ENCODE measurements at regions not wholly inside any gene's neighbourhood (a gene's known extent, or its start where the extent isn't known, plus 50 kb on each side); places are given as distances from the start of the nearest gene placed in this dataset.
"Not testable (repeated sequence)": the region's sequence is repeated elsewhere in the genome, so short reads cannot be mapped to it uniquely, and the experiment has no call there.

DNA sequence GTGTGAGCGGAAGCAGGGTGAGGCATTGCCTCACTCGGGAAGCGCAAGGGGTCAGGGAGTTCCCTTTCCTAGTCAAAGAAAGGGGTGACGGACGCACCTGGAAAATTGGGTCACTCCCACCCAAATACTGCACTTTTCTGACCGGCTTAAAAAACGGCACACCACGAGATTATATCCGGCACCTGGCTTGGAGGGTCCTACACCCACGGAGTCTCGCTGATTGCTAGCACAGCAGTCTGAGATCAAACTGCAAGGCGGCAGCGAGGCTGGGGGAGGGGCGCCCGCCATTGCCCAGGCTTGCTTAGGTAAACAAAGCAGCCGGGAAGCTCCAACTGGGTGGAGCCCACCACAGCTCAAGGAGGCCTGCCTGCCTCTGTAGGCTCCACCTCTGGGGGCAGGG, 171.9 kb downstream of the CPEB2 start:
- TF ChIP-seq, protein P1, sequence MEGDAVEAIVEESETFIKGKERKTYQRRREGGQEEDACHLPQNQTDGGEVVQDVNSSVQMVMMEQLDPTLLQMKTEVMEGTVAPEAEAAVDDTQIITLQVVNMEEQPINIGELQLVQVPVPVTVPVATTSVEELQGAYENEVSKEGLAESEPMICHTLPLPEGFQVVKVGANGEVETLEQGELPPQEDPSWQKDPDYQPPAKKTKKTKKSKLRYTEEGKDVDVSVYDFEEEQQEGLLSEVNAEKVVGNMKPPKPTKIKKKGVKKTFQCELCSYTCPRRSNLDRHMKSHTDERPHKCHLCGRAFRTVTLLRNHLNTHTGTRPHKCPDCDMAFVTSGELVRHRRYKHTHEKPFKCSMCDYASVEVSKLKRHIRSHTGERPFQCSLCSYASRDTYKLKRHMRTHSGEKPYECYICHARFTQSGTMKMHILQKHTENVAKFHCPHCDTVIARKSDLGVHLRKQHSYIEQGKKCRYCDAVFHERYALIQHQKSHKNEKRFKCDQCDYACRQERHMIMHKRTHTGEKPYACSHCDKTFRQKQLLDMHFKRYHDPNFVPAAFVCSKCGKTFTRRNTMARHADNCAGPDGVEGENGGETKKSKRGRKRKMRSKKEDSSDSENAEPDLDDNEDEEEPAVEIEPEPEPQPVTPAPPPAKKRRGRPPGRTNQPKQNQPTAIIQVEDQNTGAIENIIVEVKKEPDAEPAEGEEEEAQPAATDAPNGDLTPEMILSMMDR (IDR thresholded peaks at IDR 0.05 in 4 of 5, conservative IDR thresholded peaks at IDR 0.05 in 1 of 5): not testable (repeated sequence)
- not testable (repeated sequence) for TF ChIP-seq POLR2A (IDR thresholded peaks at IDR 0.05)

Data from gastrocnemius medialis (tissue), 4 donors.